ENCODE measurements at regions not wholly inside any gene's neighbourhood (a gene's known extent, or its start where the extent isn't known, plus 50 kb on each side); places are given as distances from the start of the nearest gene placed in this dataset.

- no peak for TF ChIP-seq CTCF (conservative IDR thresholded peaks at IDR 0.05; ENCODE audit: low read length)
- no peak overlapping the region for H3K4me3 ChIP-seq (ENCODE audit: low read length)
- no peak for DNase-seq (ENCODE audit: low read depth)
Measured at GRCh38 chr14:58812050-58812910, 174.5 kb downstream of the DACT1 start.

GRCh38 chr14:58813745-58814144 is 176.0 kb downstream of the DACT1 start:
- DNase-seq (ENCODE audit: low read depth), result no peak
- H3K4me3 ChIP-seq (ENCODE audit: low read length), result no peak overlapping the region
- no peak for TF ChIP-seq CTCF (conservative IDR thresholded peaks at IDR 0.05; ENCODE audit: low read length)

- H3K4me3 ChIP-seq (ENCODE audit: low read length), result no peak overlapping the region
- TF ChIP-seq CTCF (conservative IDR thresholded peaks at IDR 0.05; ENCODE audit: low read length), result no peak
- DNase-seq (ENCODE audit: low read depth), result no peak
Measured at GRCh38 chr14:58814466-58814865, 176.7 kb downstream of the DACT1 start.

- no peak for TF ChIP-seq CTCF (conservative IDR thresholded peaks at IDR 0.05; ENCODE audit: low read length)
- peak; percentile 82 for DNase-seq (ENCODE audit: low read depth)
- no peak overlapping the region for H3K4me3 ChIP-seq (ENCODE audit: low read length)
Measured at GRCh38 chr14:58815161-58815701, 177.5 kb downstream of the DACT1 start.

GRCh38 chr14:58815794-58816193 is 178.0 kb downstream of the DACT1 start:
- TF ChIP-seq CTCF (conservative IDR thresholded peaks at IDR 0.05; ENCODE audit: low read length), result no peak
- peak; percentile 65 for DNase-seq (ENCODE audit: low read depth)
- no peak overlapping the region for H3K4me3 ChIP-seq (ENCODE audit: low read length)

GRCh38 chr14:58816416-58817115 is 178.8 kb downstream of the DACT1 start:
- no peak for TF ChIP-seq CTCF (conservative IDR thresholded peaks at IDR 0.05; ENCODE audit: low read length)
- no peak for DNase-seq (ENCODE audit: low read depth)
- H3K4me3 ChIP-seq (ENCODE audit: low read length), result no peak overlapping the region

Data from AG10803 (cell line).